ENCODE measurements at regions not wholly inside any gene's neighbourhood (a gene's known extent, or its start where the extent isn't known, plus 50 kb on each side); places are given as distances from the start of the nearest gene placed in this dataset.

DNA sequence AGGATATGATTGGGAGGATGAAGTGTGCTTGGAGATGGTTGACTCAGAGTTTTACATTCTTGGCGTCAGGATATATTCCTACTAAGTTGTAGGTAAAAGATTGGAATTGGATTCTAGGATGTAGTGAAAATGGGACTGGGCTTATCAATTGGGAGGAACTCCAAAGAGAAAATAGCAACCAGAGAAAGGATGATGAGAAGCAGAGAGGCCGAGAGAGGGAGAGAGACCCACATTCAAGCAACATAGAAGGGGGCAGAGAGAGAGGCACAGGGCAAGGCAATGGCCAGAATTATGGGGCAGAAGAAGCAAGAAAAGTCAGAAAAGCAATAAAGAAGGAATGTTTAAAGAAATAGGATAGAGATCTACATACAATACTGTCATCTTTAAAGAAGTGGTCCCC lies 217.9 kb upstream of the ACTBL2 start:
- no peak for DNase-seq
- H3K9me3 ChIP-seq: no peaks in the 10 kb centered on the region
- H3K27me3 ChIP-seq: no peaks in the 10 kb centered on the region
- 89 to 96% (median 92%) methylated on average over 2 of the region's 2 CpGs for WGBS, 5 donors
- TF ChIP-seq POLR2A (IDR thresholded peaks at IDR 0.05) (no peak), EP300 (IDR thresholded peaks at IDR 0.05) (no peak), POLR2AphosphoS5 (IDR thresholded peaks at IDR 0.05) (no peak)
- TF ChIP-seq, protein P1, sequence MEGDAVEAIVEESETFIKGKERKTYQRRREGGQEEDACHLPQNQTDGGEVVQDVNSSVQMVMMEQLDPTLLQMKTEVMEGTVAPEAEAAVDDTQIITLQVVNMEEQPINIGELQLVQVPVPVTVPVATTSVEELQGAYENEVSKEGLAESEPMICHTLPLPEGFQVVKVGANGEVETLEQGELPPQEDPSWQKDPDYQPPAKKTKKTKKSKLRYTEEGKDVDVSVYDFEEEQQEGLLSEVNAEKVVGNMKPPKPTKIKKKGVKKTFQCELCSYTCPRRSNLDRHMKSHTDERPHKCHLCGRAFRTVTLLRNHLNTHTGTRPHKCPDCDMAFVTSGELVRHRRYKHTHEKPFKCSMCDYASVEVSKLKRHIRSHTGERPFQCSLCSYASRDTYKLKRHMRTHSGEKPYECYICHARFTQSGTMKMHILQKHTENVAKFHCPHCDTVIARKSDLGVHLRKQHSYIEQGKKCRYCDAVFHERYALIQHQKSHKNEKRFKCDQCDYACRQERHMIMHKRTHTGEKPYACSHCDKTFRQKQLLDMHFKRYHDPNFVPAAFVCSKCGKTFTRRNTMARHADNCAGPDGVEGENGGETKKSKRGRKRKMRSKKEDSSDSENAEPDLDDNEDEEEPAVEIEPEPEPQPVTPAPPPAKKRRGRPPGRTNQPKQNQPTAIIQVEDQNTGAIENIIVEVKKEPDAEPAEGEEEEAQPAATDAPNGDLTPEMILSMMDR (IDR thresholded peaks at IDR 0.05): no peak
- no peak overlapping the region for H3K27ac ChIP-seq
- intact Hi-C loops (cut with DNase I; ENCODE audit: low total_unique reads): no loop called here
- H3K4me1 ChIP-seq: peaks cover 0 to 20% (median 0%) of the 10 kb centered on the region in 4 donors
- H3K4me3 ChIP-seq: no peak overlapping the region
- no peaks in the 10 kb centered on the region for H3K36me3 ChIP-seq

DNA sequence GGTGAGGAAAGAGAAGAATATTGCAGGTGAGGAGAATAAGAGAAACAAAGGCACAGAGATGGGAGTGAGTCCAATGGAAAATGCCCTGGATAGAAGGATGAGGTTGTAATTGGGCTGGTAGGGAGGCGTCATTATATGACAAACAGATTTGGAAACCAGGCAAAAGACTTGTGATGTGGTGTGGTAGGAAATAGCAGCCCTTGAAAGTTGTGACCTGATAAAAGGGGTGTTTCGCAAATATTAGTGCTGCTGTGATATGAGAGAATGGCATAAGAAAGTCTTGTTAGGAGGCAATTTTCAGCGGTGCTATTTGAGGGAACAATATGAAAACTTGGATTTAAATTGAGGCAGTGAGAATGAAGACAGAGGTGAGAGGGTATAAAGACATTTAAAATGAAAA lies 217.5 kb upstream of the ACTBL2 start:
- TF ChIP-seq EP300 (IDR thresholded peaks at IDR 0.05): no peak
- no peak for TF ChIP-seq POLR2A (IDR thresholded peaks at IDR 0.05)
- TF ChIP-seq, protein P1 (IDR thresholded peaks at IDR 0.05): no peak
- no peak for TF ChIP-seq POLR2AphosphoS5 (IDR thresholded peaks at IDR 0.05)
- intact Hi-C loops (cut with DNase I; ENCODE audit: low total_unique reads): no loop called here
- DNase-seq: no peak
- 63 to 83% (median 65%) methylated on average over 3 of the region's 3 CpGs for WGBS, 5 donors
- H3K27me3 ChIP-seq: no peaks in the 10 kb centered on the region
- H3K9me3 ChIP-seq: no peaks in the 10 kb centered on the region
- H3K4me1 ChIP-seq: peaks cover 0 to 24% (median 0%) of the 10 kb centered on the region in 4 donors
- H3K27ac ChIP-seq: no peak overlapping the region
- H3K4me3 ChIP-seq: no peak overlapping the region
- H3K36me3 ChIP-seq: no peaks in the 10 kb centered on the region

DNA sequence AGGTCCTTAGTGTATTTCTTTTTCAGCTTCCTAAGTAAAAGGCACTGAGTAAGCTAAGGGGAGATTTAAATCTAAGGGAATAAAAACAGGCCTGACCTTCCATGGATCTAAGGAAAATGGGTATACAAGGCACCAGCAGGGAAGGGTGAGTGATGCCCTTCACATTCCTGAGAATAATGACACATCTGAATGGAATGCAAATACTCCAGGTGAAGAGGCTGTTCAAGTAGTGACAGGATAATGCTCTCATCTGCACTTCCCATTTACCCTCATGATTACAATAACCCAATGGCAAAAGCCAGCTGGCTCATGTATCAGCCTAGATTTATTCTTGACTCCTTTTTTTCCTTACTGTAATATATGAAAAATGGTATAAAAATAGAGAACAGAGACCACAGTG lies 216.2 kb upstream of the ACTBL2 start:
- Histone ChIP-seq H3K27ac (no peak overlapping the region), H3K36me3 (no peaks in the 10 kb centered on the region), H3K4me3 (no peak overlapping the region), H3K4me1 (peaks cover 0 to 31% (median 0%) of the 10 kb centered on the region in 4 donors), H3K9me3 (no peaks in the 10 kb centered on the region), H3K27me3 (no peaks in the 10 kb centered on the region)
- intact Hi-C loops (cut with DNase I; ENCODE audit: low total_unique reads): no loop called here
- no peak for DNase-seq
- no peak for TF ChIP-seq POLR2AphosphoS5 (IDR thresholded peaks at IDR 0.05)
- no peak for TF ChIP-seq EP300 (IDR thresholded peaks at IDR 0.05)
- TF ChIP-seq, protein P1 (IDR thresholded peaks at IDR 0.05): no peak
- no peak for TF ChIP-seq POLR2A (IDR thresholded peaks at IDR 0.05)

DNA sequence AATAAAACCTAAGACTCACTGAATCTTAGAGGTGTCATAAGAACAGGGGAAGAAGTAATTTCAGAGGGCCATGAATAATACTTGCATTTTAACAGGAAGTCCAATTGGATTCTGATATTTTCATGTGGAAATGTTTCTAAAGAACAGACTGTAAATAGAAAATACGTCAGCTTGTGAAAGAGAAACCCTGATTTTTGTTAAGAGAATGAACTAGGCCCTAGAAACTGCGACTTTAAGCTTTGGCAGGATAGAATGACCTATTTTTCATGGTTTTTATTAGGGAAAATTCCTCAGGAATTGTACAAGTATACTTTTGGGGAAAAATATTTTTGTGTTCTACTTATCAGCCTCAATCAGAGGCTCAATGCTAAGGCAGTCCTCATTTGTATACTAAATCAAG lies 215.5 kb upstream of the ACTBL2 start:
- TF ChIP-seq EP300 (IDR thresholded peaks at IDR 0.05): no peak
- no peak for TF ChIP-seq POLR2AphosphoS5 (IDR thresholded peaks at IDR 0.05)
- TF ChIP-seq POLR2A (IDR thresholded peaks at IDR 0.05): no peak
- TF ChIP-seq, protein P1 (IDR thresholded peaks at IDR 0.05): no peak
- intact Hi-C loops (cut with DNase I; ENCODE audit: low total_unique reads): no loop called here
- Histone ChIP-seq H3K4me1 (peaks cover 3 to 38% (median 4%) of the 10 kb centered on the region in 4 donors), H3K27ac (peak overlapping the region in 3 of 5 donors; percentile 35 to 46 (median 37)), H3K27me3 (no peaks in the 10 kb centered on the region), H3K36me3 (no peaks in the 10 kb centered on the region), H3K4me3 (no peak overlapping the region), H3K9me3 (no peaks in the 10 kb centered on the region)
- 90 to 94% (median 92%) methylated on average over 2 of the region's 2 CpGs for WGBS, 5 donors
- DNase-seq: no peak

All from stomach (tissue), 8 donors.